Astrocyte of the hippocampus (primary cell): ENCODE measurements at regions not wholly inside any gene's neighbourhood (a gene's known extent, or its start where the extent isn't known, plus 50 kb on each side); places are given as distances from the start of the nearest gene placed in this dataset.

Experiments used
- DNase-seq: peaks from one replicate; pipeline ENCODE4 v3.0.0; 2011; ENCODE audit warnings: low read depth, low spot score

DNA sequence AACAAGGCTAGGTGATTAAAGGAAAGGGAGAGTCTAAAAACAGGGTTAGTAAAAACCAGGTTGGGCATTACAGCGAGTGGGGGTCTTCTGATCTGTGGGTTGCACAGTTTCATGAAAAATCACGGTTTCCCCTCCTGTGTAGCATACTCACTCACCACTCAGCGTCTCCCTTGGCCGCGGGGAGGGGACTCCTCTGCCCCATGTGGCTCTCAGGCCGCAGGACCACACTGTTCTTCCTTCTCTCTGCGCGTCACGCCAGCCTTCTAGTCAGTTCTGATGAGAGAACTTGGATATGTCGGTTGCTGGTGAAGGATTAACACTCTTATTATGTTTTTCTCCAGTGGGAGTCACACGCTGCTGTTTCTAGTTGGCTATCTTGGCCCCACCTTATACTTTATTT is 254.6 kb upstream of the LRRC7 start:
- no peak for DNase-seq

GRCh38 chr1:69315416-69315815 is 252.3 kb upstream of the LRRC7 start:
- no peak for DNase-seq

DNA sequence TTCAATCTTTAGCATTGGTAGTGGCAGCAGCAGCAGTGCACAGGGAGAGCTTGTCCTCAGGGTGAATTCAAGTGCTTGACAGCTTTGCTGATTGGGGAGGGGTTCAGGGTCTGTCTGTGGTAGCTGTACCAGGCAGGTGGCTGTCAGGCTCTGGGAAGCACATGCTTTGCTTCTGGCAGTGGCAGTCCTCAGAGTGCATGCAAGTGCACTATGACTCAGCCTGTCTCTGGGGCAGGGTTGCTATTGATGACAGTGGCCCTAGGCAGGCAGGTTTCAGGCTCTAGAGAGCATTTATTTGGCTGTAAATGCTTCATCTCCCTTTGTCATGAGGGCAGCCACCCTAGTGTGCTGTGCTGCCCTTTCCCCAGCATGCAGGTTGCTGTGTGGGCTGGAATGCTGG is 251.9 kb upstream of the LRRC7 start:
- peak; percentile 10 for DNase-seq

- no peak for DNase-seq
These were observed 248.4 kb upstream of the LRRC7 start for GRCh38 chr1:69319287-69319686.

DNA sequence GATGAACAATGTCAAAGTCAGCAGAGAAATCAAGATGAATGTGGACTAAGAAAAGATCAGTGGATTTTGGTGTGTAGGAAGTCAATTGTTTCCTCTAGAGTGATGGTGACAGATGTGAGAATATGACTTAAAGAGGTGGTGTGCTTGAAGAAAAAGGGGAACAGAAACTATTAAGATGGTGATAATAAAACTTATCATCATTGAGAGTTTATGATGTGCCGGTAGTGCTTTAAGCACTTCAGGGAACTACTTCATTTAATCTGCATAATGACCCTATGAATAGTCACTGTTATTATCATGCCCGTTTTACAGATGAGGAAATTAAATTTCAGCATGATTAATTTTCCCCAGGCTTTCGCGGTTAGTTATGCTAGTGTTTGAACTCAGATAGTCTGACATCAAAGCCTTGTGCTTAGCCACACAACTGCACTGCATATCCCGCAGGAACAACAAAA is 246.9 kb upstream of the LRRC7 start:
- DNase-seq: peak; percentile 1

- peak; percentile 1 for DNase-seq
These were observed 246.4 kb upstream of the LRRC7 start for GRCh38 chr1:69321311-69321710.

- DNase-seq: peak; percentile 4
These were observed 239.5 kb upstream of the LRRC7 start for GRCh38 chr1:69328186-69328585.

DNA sequence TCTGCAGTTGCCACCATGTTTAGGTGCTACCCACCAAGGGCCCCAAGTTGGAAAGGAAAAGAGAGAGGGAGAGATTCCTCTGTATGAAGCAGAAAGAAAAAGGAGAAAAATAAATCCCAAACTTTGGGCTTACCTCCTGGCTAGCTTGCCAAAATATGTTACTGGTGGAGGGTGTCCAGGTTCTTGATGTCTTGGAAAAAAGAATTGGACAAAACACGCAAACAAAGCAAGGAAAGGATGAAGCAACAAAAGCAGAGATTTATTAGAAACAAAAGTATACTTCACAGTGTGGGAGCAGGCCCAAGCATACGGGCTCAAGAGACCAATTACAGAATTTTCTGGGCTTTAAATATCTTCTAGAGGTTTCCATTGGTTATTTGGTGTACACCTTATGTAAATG is 204.5 kb upstream of the LRRC7 start:
- DNase-seq: no peak

DNA sequence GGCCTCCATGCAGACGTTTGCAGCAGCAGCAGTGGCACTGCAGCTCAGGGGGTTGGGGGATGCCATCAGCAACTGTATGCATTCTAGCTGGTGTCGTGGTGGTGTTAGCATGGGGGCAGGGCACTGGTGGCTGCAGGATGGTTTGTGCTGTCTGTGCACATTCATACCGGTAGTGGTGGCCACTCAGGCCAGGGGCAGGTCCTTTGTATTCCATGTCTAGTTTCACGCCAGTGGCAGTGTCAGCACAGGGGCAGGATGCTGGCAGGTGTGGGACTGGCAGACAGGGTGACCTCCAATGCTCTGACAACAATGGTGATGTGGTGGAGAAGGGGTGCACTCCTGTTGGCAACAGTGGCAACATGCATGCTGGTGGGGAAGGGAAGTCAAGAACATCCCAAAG is 194.2 kb upstream of the LRRC7 start:
- DNase-seq: no peak

DNA sequence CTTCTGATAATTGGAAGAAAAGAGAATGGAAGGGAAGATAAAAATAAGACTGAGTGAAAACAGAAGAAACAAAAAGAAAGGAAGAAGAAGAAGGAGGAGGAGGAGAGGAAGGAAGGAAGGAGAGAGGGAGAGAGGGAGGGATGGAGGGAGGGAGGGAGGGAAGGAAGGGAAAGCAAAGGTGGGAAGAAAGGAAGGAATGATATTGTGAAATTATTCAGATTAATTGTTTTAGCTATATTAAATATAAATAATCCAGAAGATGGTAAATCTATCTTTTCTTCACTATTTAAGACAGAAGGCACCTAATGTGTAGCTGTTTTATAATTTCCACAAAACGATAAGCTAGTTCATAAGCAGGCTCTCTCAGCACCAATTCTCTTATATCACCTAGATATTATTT is 191.3 kb upstream of the LRRC7 start:
- DNase-seq: no peak

DNA sequence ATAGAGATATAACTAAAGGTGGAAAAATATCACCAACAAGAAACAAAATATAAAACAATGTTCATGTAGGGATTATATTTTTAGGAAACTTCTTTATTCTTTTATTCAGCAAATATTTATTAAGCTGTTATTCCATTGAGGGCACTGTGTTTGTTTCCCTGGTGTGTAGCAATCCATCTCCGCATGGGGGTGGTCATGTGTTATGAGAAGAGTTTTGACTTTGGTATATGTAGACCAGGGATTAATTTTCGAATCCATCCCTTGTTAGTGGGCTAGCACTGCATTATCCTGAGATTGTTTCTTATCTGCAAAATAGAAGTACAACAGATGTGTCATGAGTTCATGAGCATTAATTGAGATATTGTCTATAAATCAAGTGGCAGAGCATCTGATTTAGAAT is 190.2 kb upstream of the LRRC7 start:
- no peak for DNase-seq

- DNase-seq: no peak
These were observed 179.7 kb upstream of the LRRC7 start for GRCh38 chr1:69388044-69388443.

DNA sequence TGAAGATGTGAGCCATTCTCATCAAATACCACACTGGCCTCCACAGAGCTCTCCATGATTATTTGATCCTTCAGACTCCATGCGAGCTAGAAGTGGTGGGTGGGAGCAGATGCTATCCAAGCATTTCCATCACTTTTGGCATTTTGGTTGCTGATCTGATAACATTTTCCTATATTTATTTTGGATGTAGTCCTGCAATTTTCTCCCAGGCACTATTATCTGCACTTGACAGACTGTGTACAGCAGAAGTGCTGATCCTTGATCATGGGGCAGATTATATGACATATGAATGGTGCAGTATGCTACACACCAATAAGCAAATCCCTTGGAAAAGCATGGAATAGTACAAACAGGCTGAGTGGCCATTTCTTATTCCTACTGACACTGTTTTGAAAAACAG is 167.6 kb upstream of the LRRC7 start:
- DNase-seq: no peak

GRCh38 chr1:69401879-69402278 is 165.8 kb upstream of the LRRC7 start:
- DNase-seq: no peak

GRCh38 chr1:69403756-69404320 is 163.9 kb upstream of the LRRC7 start:
- DNase-seq: no peak

DNA sequence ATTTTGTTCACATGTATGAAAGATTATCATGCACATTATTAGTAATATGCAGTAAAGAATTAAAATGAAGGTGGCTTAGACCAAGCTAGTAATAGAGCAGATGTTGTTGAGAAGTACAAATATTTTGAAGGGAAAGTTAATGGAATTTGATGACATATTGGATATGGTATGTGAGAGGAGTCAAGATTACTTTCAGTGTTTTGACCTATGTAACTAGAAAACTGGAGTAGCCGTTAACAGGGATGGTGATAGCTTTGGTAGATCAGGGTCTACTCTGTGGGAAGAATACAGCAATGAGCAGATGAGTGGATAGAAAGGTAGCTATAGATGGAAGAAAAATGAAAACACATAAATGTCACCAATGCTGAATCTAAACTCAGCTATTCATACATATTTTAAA is 163.2 kb upstream of the LRRC7 start:
- DNase-seq: peak; percentile 13

- DNase-seq: no peak
These were observed 161.5 kb upstream of the LRRC7 start for GRCh38 chr1:69406244-69406643.

DNA sequence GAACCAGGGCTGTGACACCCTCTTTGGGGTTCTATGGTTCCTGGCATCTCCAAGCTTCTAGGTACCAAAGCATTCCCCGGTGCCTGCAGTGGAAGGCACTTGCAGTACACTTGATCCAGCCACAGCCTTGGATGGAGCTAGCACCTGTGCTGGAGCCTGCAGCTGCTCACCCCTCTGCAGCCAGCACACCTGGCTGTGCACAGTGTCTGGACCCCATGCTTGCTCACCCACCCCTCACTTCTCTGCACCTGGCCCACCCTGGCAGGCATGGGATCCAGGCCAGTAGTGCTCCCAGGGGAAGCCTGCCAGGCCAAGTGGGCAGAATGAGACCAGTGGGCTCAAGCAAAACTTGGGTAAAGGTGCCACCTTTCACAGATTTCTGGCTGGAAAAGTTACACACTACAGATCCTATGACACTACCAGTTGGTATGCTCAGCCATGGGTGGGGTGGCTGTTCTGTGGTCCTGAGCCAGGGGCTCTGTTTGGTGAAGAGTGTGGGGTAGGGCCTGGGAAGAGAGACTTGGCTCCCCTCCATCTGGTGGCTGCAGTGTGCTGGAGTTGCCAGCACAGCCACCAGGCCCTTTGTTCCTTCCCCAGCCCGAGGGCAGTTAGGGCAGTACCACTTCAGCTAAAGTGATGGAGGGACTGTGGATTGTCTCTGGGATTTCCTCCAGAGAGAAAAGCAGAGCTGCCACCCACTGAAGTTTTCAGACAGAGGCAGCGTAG is 157.8 kb upstream of the LRRC7 start:
- DNase-seq: peak; percentile 21

GRCh38 chr1:69410457-69410850 is 157.3 kb upstream of the LRRC7 start:
- DNase-seq: no peak

- no peak for DNase-seq
These were observed 156.8 kb upstream of the LRRC7 start for GRCh38 chr1:69410893-69411292.

GRCh38 chr1:69411617-69412016 is 156.1 kb upstream of the LRRC7 start:
- DNase-seq: no peak

- no peak for DNase-seq
These were observed 154.6 kb upstream of the LRRC7 start for GRCh38 chr1:69413129-69413528.

GRCh38 chr1:69414574-69414973 is 153.1 kb upstream of the LRRC7 start:
- DNase-seq: no peak

DNA sequence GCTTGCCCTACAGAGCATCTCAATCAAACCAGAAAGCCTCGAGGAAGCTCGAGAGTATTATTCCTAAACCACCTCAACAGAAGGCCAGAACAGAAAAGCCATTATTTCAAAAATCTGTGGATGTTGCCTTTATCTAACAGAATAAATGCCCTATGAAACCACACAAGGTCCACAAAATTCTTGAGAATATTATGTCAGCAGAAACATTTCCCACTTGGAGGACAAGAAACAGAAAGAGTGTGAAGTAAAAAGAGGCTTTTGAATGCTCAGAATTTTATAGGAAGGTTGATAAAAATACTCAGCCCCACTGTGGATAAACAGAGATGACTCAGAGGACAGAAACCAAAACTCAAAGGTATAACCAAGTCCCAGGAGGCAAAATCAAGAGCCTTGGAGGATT is 146.4 kb upstream of the LRRC7 start:
- peak; percentile 72 for DNase-seq
